ENCODE measurements at regions not wholly inside any gene's neighbourhood (a gene's known extent, or its start where the extent isn't known, plus 50 kb on each side); places are given as distances from the start of the nearest gene placed in this dataset.

- CTCF ChIA-PET: no interaction called here
These were observed 786.1 kb downstream of the TFAP2A start for GRCh38 chr6:9628819-9629218.

GRCh38 chr6:9627916-9628315, 787.0 kb downstream of the TFAP2A start:
- in situ Hi-C loops (cut with HindIII; ENCODE audit: low pct_unique_long_range_greater_than_20kb, low sequenced_read_pairs): no loop called here

More at GRCh38 chr6:9628819-9629218, 786.1 kb downstream of the TFAP2A start:
- H3K27ac ChIP-seq (ENCODE audit: low read length): no peak overlapping the region
- no peak for TF ChIP-seq POLR2AphosphoS5 (IDR thresholded peaks at IDR 0.05; ENCODE audit: low read depth, low read length)
- TF ChIP-seq TCF7L2 (IDR thresholded peaks at IDR 0.05; ENCODE audit: low read depth, low read length): no peak
- TF ChIP-seq REST (IDR thresholded peaks at IDR 0.05; ENCODE audit: insufficient read depth in 1 of 2, low read depth in 2 of 2, low read length in 1 of 2): no peak
- no peak for TF ChIP-seq SIN3A (IDR thresholded peaks at IDR 0.05; ENCODE audit: borderline replicate concordance, insufficient read depth, low read depth, low read length)
- no peak for TF ChIP-seq CTCF (IDR thresholded peaks at IDR 0.05)
- H3K36me3 ChIP-seq (ENCODE audit: control insufficient read depth, insufficient read depth, low read length): no peaks in the 10 kb centered on the region
- H3K27me3 ChIP-seq (ENCODE audit: control insufficient read depth, insufficient read depth, low read length): no peaks in the 10 kb centered on the region
- BruUV-seq (replicated peaks): no TSS peak
- DNase-seq (ENCODE audit: low read depth, low spot score) (no peak), ATAC-seq (no peak)
- H3K4me1 ChIP-seq (ENCODE audit: control insufficient read depth, insufficient read depth, low read length): no peaks in the 10 kb centered on the region
- POLR2A ChIA-PET: no interaction called here
- H3K4me3 ChIP-seq (ENCODE audit: low read depth in 2 of 2, low read length in 2 of 2): no peak overlapping the region
- in situ Hi-C loops (cut with HindIII; ENCODE audit: low pct_unique_long_range_greater_than_20kb, low sequenced_read_pairs): no loop called here
- H3K9me3 ChIP-seq (ENCODE audit: control insufficient read depth, insufficient read depth, low read depth, low read length): peaks cover 4% of the 10 kb centered on the region; the same call in 1 of the 2 replicates
- intact Hi-C loops (cut with micrococcal nuclease; ENCODE audit: unreplicated experiment): no loop called here

More at GRCh38 chr6:9627916-9628315, 787.0 kb downstream of the TFAP2A start:
- Histone ChIP-seq H3K4me1 (ENCODE audit: control insufficient read depth, insufficient read depth, low read length) (no peaks in the 10 kb centered on the region), H3K27me3 (ENCODE audit: control insufficient read depth, insufficient read depth, low read length) (no peaks in the 10 kb centered on the region), H3K27ac (ENCODE audit: low read length) (no peak overlapping the region), H3K36me3 (ENCODE audit: control insufficient read depth, insufficient read depth, low read length) (no peaks in the 10 kb centered on the region), H3K9me3 (ENCODE audit: control insufficient read depth, insufficient read depth, low read depth, low read length) (peaks cover 4% of the 10 kb centered on the region; the same call in 1 of the 2 replicates), H3K4me3 (ENCODE audit: low read depth in 2 of 2, low read length in 2 of 2) (no peak overlapping the region)
- TF ChIP-seq REST (IDR thresholded peaks at IDR 0.05; ENCODE audit: insufficient read depth in 1 of 2, low read depth in 2 of 2, low read length in 1 of 2): no peak
- no peak for TF ChIP-seq TCF7L2 (IDR thresholded peaks at IDR 0.05; ENCODE audit: low read depth, low read length)
- TF ChIP-seq CTCF (IDR thresholded peaks at IDR 0.05): no peak
- TF ChIP-seq SIN3A (IDR thresholded peaks at IDR 0.05; ENCODE audit: borderline replicate concordance, insufficient read depth, low read depth, low read length): no peak
- TF ChIP-seq POLR2AphosphoS5 (IDR thresholded peaks at IDR 0.05; ENCODE audit: low read depth, low read length): no peak
- no TSS peak for BruUV-seq (replicated peaks)
- ATAC-seq (no peak), DNase-seq (ENCODE audit: low read depth, low spot score) (no peak)
- intact Hi-C loops (cut with micrococcal nuclease; ENCODE audit: unreplicated experiment): no loop called here
- CTCF ChIA-PET: no interaction called here
- POLR2A ChIA-PET: no interaction called here

Data from Panc1 (cell line).